Body of pancreas (tissue), 4 donors: ENCODE measurements at regions not wholly inside any gene's neighbourhood (a gene's known extent, or its start where the extent isn't known, plus 50 kb on each side); places are given as distances from the start of the nearest gene placed in this dataset.

ENCODE experiments used
- ATAC-seq: fragments of 150-250 bp; one replicate; pipeline ENCODE4 v1.9.1; 2016
- DNase-seq, 4 donors: peaks; one replicate each; pipeline ENCODE4 v3.0.0-alpha.2; 2019
- H3K27ac ChIP-seq, 4 donors: fragments of 200-600 bp; sonication (generic); 1 replicate in 3 of 4; 2 replicates in 1 of 4; pipeline versions ENCODE4 v1.5.1 to v1.6.1; 2016 to 2019; ENCODE audit warnings: mild to moderate bottlenecking in 1 of 4, mixed read lengths in 1 of 4, moderate library complexity in 1 of 4
- H3K27me3 ChIP-seq, 2 donors: fragments of 200-600 bp; sonication (generic); one replicate each; pipeline ENCODE4 v1.6.0; 2016; ENCODE audit warnings: mild to moderate bottlenecking in 1 of 2
- H3K36me3 ChIP-seq, 2 donors: fragments of 200-600 bp; sonication (generic); replicated peaks in 1 of 2; 2 replicates each; pipeline ENCODE4 v1.5.1; 2016; ENCODE audit warnings: low read depth in 2 of 2; ENCODE audit not compliant: insufficient read depth in 1 of 2
- H3K4me1 ChIP-seq: fragments of 200-600 bp; sonication (generic); one replicate; pipeline ENCODE4 v1.6.0; 2016
- H3K4me3 ChIP-seq, 2 donors: fragments of 200-600 bp; sonication (generic); 1 replicate in 1 of 2; 2 replicates in 1 of 2; pipeline ENCODE4 v1.5.1; 2016 to 2019
- H3K9me3 ChIP-seq, 3 donors: fragments of 200-600 bp; sonication (generic); 1 replicate in 2 of 3; 2 replicates in 1 of 3; pipeline ENCODE4 v1.5.1; 2016
- POLR2A ChIP-seq, 3 donors: fragments of 450-650 bp; IDR thresholded peaks; one replicate each; pipeline ENCODE4 v1.6.1; 2016; ENCODE audit warnings: antibody characterized with exemption in 3 of 3, mild to moderate bottlenecking in 2 of 3
- WGBS, 2 donors: methylation state at CpG; one replicate each; pipeline ENCODE4 v1.1.5; 2017; 5-methylcytosine and 5-hydroxymethylcytosine counted together
- intact Hi-C: fragments of 100-400 bp; cut with DNase I; formaldehyde crosslinking; loops from one replicate; pipeline ENCODE4 v1.15.1; 2023
- TF ChIP-seq, protein P1 (sequence below), 7 experiments: fragments of 450-650 bp in 4 of 7; fragments of 200-600 bp in 3 of 7; sonication (generic) in 3 of 7; IDR thresholded peaks; one replicate each; pipeline ENCODE4 v1.5.1; 2016 to 2019; ENCODE audit warnings: antibody characterized with exemption in 7 of 7

DNA sequence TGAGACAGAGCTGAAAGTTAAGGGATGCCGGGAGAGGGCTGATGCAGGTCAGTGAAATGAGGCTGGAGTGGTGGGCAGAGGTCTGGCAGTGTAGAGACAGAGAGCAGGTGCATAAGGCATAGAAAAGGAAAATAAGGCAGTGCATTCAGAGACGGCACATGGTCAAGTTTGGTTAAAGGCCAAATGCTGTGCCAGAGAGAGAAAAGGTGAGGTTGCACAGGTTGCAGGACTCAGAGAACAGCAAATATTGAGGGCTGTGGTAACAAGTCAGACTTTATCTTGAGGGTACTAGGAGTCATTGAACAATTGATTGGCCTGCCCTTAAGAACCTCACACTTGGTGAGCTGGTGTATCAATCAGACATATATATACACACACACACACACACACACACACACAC is 102.9 kb upstream of the TSHZ2 start:
- intact Hi-C loops: no loop called here
- no peak overlapping the region for H3K4me3 ChIP-seq
- H3K36me3 ChIP-seq: no peaks in the 10 kb centered on the region
- TF ChIP-seq, protein P1, sequence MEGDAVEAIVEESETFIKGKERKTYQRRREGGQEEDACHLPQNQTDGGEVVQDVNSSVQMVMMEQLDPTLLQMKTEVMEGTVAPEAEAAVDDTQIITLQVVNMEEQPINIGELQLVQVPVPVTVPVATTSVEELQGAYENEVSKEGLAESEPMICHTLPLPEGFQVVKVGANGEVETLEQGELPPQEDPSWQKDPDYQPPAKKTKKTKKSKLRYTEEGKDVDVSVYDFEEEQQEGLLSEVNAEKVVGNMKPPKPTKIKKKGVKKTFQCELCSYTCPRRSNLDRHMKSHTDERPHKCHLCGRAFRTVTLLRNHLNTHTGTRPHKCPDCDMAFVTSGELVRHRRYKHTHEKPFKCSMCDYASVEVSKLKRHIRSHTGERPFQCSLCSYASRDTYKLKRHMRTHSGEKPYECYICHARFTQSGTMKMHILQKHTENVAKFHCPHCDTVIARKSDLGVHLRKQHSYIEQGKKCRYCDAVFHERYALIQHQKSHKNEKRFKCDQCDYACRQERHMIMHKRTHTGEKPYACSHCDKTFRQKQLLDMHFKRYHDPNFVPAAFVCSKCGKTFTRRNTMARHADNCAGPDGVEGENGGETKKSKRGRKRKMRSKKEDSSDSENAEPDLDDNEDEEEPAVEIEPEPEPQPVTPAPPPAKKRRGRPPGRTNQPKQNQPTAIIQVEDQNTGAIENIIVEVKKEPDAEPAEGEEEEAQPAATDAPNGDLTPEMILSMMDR (IDR thresholded peaks at IDR 0.05): no peak
- TF ChIP-seq POLR2A (IDR thresholded peaks at IDR 0.05): no peak
- no peaks in the 10 kb centered on the region for H3K27me3 ChIP-seq
- no peaks in the 10 kb centered on the region for H3K9me3 ChIP-seq
- H3K27ac ChIP-seq: no peak overlapping the region
- H3K4me1 ChIP-seq: peaks cover 11% of the 10 kb centered on the region
- 87 to 94% methylated on average over 2 of the region's 2 CpGs for WGBS, 2 donors
- DNase-seq: no peak
- no peak for ATAC-seq

DNA sequence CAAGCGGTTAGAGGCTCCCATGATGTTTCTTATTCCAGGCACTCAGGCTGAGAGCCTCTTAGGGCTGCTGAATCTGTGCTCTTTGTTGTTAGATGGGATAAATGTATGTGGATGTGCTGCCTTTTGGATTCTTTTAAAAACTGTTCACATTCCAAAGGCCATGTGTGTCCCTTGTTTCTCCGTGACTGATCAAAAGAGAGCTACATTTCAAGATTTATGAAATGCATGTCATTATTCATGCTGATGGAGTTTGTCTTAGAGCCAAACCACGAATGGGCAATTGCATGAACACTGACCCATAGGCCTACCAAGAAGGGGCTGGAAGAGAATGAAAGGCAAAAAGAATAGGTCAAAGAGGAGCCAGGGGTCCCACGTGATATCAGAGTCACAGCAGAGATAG is 104.9 kb upstream of the TSHZ2 start:
- Histone ChIP-seq H3K36me3 (no peaks in the 10 kb centered on the region), H3K4me3 (no peak overlapping the region), H3K4me1 (no peaks in the 10 kb centered on the region), H3K9me3 (no peaks in the 10 kb centered on the region), H3K27ac (no peak overlapping the region), H3K27me3 (no peaks in the 10 kb centered on the region)
- TF ChIP-seq, protein P1 (IDR thresholded peaks at IDR 0.05): no peak
- TF ChIP-seq POLR2A (IDR thresholded peaks at IDR 0.05): no peak
- DNase-seq (no peak), ATAC-seq (no peak)
- 63 to 78% methylated on average over 4 of the region's 4 CpGs for WGBS, 2 donors
- intact Hi-C loops: no loop called here

DNA sequence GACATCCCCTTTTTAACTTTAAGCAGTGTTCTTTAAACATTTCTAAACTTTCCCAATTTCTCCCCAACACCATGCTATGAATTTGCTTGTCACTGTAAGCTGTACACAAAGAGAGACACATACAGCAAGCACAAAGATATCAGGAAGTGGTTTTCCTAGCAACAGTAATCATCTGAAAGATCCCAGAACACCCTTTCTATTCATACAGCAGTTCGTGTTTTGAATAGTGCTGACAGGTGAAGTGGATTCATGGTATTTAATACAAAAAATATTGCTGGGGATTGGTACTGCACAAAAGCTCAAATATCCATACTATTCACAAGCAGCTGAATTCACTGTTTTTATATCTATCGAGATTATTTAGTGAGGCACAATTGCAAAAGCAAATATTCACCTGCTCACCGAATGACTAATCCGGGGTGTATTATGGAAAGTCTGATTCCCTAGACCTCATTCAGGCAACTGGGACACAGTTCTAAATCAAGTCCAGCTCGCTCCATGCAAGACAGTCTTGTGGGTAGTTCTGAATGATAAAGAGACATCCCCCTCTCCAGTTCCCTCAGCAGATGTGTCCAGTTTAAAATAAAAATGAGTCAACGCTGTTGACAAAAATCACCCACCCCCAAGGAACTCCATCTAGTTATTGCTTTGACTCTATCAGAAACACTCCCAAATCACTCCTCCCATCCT is 107.1 kb upstream of the TSHZ2 start:
- Histone ChIP-seq H3K9me3 (no peaks in the 10 kb centered on the region), H3K27ac (no peak overlapping the region), H3K27me3 (no peaks in the 10 kb centered on the region), H3K36me3 (no peaks in the 10 kb centered on the region), H3K4me1 (no peaks in the 10 kb centered on the region), H3K4me3 (no peak overlapping the region)
- intact Hi-C loops: no loop called here
- WGBS, 2 donors: 50 to 51% methylated on average over 6 of the region's 6 CpGs
- TF ChIP-seq, protein P1 (IDR thresholded peaks at IDR 0.05): no peak
- no peak for TF ChIP-seq POLR2A (IDR thresholded peaks at IDR 0.05)
- DNase-seq (no peak), ATAC-seq (no peak)

DNA sequence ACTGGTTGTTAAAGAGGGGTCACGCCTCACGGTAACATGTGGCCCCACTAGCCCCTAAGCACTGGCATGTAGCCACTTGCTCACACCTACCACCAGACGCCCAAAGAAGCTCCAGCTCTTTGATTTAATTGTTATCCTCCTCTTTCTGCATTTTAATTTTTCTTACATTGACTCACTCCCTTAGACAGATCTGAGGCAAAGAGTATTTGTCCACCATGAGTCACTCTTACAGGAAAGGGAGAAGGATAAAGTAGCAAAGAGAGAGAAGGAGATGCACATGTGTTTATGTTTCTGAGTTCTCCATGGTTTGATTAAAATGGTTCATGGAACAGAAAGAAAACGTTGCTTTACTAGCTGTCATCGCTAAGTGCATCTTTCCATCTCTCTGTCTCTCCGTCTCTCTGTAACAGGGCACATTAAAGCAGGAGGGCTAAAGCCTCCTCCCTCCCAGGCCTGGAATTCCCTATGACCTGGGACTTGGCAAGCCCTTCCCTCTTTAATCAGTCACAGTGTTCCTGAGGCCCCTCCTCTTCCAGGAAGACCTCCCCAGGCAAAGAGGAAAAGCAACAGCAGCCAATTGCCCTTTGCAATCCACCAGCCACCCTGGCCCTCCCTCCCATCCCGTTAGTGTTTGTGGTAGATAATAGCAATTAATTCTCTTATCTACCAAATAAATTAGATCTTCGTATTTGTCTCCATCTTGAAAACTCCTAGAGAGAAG is 112.8 kb upstream of the TSHZ2 start:
- Histone ChIP-seq H3K4me1 (peaks cover 15% of the 10 kb centered on the region), H3K27ac (peak overlapping the region in 2 of 4 donors; percentile 58 to 77), H3K27me3 (no peaks in the 10 kb centered on the region), H3K4me3 (no peak overlapping the region), H3K9me3 (no peaks in the 10 kb centered on the region), H3K36me3 (no peaks in the 10 kb centered on the region)
- peak; percentile 87 for ATAC-seq
- WGBS, 2 donors: 58 to 60% methylated on average over 8 of the region's 8 CpGs
- intact Hi-C loops: no loop called here
- peak; percentile 38 to 72 (median 54) for DNase-seq
- peak in 1 of 3 donors; percentile 10 for TF ChIP-seq POLR2A (IDR thresholded peaks at IDR 0.05)
- TF ChIP-seq, protein P1 (IDR thresholded peaks at IDR 0.05): no peak
